ENCODE measurements at regions not wholly inside any gene's neighbourhood (a gene's known extent, or its start where the extent isn't known, plus 50 kb on each side); places are given as distances from the start of the nearest gene placed in this dataset.
"Not testable (repeated sequence)": the region's sequence is repeated elsewhere in the genome, so short reads cannot be mapped to it uniquely, and the experiment has no call there.

DNA sequence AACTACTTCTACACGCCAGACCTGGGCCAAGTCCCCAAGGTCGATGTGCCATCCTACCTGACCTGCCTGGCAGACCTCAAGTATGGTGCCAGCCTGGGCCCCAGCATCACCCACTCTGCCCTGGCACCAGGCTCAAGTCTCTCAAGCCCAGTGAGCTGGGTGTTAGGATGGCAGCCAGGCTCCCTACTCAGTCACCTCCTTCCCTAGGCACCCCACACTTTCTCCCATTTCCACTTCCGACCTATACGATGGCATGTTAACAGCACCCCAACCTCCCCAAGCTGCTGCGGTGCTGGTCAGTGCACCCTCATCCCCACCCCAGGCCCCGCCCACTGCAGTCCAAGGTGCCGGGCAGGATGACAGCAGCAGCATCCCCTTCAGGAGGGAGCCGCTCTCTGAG lies 191.4 kb downstream of the KLRB1 start:
- not testable (repeated sequence) for H3K36me3 ChIP-seq (ENCODE audit: control insufficient read depth, insufficient read depth, low read length); DNase-seq (ENCODE audit: low read depth in 4 of 6, low spot score in 6 of 6); H3K4me3 ChIP-seq (ENCODE audit: low read depth, low read length); H3K27me3 ChIP-seq (ENCODE audit: control insufficient read depth, insufficient read depth, low read length); H3K9me3 ChIP-seq (ENCODE audit: control insufficient read depth, insufficient read depth, low read length); H3K4me1 ChIP-seq (ENCODE audit: control insufficient read depth, insufficient read depth, low read length); H3K27ac ChIP-seq (ENCODE audit: low read depth, low read length)
- WGBS (ENCODE audit: insufficient coverage), result 93% methylated on average over 2 of the region's 8 CpGs

DNA sequence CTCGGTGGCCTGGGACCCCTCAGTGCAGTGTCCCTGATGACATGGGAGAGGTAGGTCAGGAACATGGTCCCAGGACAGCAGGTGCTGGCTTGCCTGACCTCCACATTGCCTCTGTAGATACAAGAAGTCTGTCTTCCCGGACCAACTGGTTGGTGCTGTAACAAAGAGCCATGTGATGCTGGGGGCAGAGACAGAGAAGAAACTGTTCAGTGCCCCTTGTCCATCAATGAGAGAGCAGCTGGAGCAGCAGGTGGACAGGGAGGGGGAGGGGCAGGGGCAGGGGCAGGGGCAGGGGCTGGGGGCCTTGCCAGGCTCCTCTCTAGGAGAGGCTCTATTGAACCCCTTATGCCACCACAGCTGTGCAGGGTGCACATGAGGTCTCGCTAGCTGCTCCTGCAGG lies 191.8 kb downstream of the KLRB1 start:
- H3K4me3 ChIP-seq (ENCODE audit: low read depth, low read length); H3K36me3 ChIP-seq (ENCODE audit: control insufficient read depth, insufficient read depth, low read length); H3K27me3 ChIP-seq (ENCODE audit: control insufficient read depth, insufficient read depth, low read length); H3K4me1 ChIP-seq (ENCODE audit: control insufficient read depth, insufficient read depth, low read length); H3K9me3 ChIP-seq (ENCODE audit: control insufficient read depth, insufficient read depth, low read length); H3K27ac ChIP-seq (ENCODE audit: low read depth, low read length): not testable (repeated sequence)
- no CpG with 5 or more reads among the region's 3 CpGs for WGBS (ENCODE audit: insufficient coverage)
- DNase-seq (ENCODE audit: low read depth in 4 of 6, low spot score in 6 of 6), result peak in 2 of 6 donors; percentile 24 to 49

DNA sequence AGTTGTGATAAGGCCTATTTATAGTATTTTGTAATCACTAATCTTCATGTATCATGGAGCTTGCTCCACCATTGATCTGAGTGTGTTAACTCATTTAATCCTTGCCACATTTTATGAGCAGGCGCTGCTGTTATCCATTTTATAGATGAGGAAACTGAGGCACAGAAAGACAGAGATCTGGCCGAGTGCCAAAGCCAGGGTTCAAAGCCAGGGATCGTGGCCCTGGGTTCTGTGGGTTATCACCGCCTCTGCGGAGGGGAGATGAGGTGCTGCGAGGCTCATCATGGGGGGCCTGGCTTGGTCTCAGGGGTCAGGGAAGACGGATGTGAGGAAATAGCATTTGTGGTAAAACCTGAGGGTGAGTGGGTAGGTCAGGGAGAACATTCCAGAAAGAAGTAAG lies 193.9 kb downstream of the KLRB1 start:
- not testable (repeated sequence) for H3K36me3 ChIP-seq (ENCODE audit: control insufficient read depth, insufficient read depth, low read length); H3K4me1 ChIP-seq (ENCODE audit: control insufficient read depth, insufficient read depth, low read length); H3K4me3 ChIP-seq (ENCODE audit: low read depth, low read length); H3K9me3 ChIP-seq (ENCODE audit: control insufficient read depth, insufficient read depth, low read length); H3K27ac ChIP-seq (ENCODE audit: low read depth, low read length); DNase-seq (ENCODE audit: low read depth in 4 of 6, low spot score in 6 of 6); H3K27me3 ChIP-seq (ENCODE audit: control insufficient read depth, insufficient read depth, low read length)
- WGBS (ENCODE audit: insufficient coverage), result 87% methylated on average over 6 of the region's 7 CpGs

DNA sequence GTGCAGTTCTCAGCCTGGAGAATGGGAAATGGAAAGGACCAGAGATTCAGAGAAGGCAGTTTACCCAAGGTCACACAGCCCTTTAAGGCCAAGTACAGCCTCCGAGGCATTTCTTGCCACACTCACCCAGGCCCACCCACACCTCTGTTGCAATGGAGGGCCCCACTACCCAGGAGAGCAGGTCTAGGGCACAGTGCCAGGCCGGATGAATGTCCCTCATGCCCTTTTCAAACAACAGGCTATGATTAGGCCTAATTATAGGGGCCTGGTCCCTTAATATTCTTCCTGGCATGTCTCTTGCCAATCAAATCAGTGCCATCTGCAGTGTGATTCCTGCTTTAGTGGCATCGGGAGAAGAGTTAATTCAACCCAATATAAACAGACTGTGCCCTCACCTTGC lies 195.3 kb downstream of the KLRB1 start:
- 86% methylated on average over 1 of the region's 3 CpGs for WGBS (ENCODE audit: insufficient coverage)

DNA sequence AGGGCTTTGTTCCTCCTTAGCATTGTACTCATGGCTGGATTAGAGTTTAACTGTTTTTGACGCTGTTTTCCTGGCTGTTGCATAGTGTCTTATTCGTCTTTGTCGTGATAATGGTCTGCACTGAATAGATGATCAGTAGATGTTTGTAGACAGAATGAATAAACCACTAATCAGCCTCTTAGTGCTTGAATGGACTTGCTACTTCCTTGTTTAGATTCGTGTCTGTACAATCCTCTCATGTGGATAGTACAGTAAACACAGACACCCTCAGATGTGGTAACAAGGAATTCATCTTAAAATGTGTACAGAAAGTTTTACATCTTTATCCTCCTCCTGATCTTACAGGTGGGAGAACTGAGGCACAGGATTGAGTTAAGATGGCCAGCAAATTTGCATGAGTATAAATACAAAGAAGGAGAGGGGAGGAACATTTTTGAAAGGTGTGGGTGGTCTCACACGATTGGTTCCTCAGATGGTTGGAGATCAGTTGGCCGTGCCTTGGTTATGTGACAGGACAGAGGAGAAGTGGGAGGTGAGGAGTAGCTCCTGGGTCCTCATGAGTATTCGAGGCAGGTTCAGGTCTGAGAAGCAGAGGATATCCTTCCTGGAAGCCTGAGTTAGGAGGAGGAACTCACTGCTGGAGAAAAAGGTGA lies 196.0 kb downstream of the KLRB1 start:
- WGBS (ENCODE audit: insufficient coverage), result 75% methylated on average over 3 of the region's 7 CpGs
- not testable (repeated sequence) for H3K4me1 ChIP-seq (ENCODE audit: control insufficient read depth, insufficient read depth, low read length); H3K9me3 ChIP-seq (ENCODE audit: control insufficient read depth, insufficient read depth, low read length); H3K27ac ChIP-seq (ENCODE audit: low read depth, low read length); H3K36me3 ChIP-seq (ENCODE audit: control insufficient read depth, insufficient read depth, low read length); H3K27me3 ChIP-seq (ENCODE audit: control insufficient read depth, insufficient read depth, low read length); H3K4me3 ChIP-seq (ENCODE audit: low read depth, low read length)
- peak in 1 of 6 donors; percentile 38 for DNase-seq (ENCODE audit: low read depth in 4 of 6, low spot score in 6 of 6)

More for the DNA sequence above, 195.3 kb downstream of the KLRB1 start:
- not testable (repeated sequence) for H3K27me3 ChIP-seq (ENCODE audit: control insufficient read depth, insufficient read depth, low read length); H3K4me1 ChIP-seq (ENCODE audit: control insufficient read depth, insufficient read depth, low read length); H3K9me3 ChIP-seq (ENCODE audit: control insufficient read depth, insufficient read depth, low read length); H3K36me3 ChIP-seq (ENCODE audit: control insufficient read depth, insufficient read depth, low read length); DNase-seq (ENCODE audit: low read depth in 4 of 6, low spot score in 6 of 6); H3K4me3 ChIP-seq (ENCODE audit: low read depth, low read length); H3K27ac ChIP-seq (ENCODE audit: low read depth, low read length)

DNA sequence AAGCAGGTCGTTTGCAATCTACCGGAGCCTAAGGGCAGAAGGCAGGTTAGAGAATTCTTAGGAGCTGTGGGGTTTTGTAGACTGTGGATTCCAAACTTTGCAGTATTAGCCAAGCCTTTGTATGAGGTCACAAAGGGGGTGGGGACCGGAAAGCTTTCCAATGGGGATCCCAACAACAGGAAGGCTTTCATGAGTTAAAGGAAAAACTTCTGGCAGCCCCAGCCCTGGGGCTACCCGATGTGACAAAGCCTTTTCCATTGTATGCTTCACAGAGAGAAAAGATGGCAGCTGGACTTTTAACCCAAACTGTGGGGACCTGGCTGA lies 199.2 kb upstream of the PZP start:
- 41% methylated on average over 4 of the region's 4 CpGs for WGBS (ENCODE audit: insufficient coverage)
- H3K27me3 ChIP-seq (ENCODE audit: control insufficient read depth, insufficient read depth, low read length); DNase-seq (ENCODE audit: low read depth in 4 of 6, low spot score in 6 of 6); H3K4me3 ChIP-seq (ENCODE audit: low read depth, low read length); H3K4me1 ChIP-seq (ENCODE audit: control insufficient read depth, insufficient read depth, low read length); H3K36me3 ChIP-seq (ENCODE audit: control insufficient read depth, insufficient read depth, low read length); H3K9me3 ChIP-seq (ENCODE audit: control insufficient read depth, insufficient read depth, low read length); H3K27ac ChIP-seq (ENCODE audit: low read depth, low read length): not testable (repeated sequence)

DNA sequence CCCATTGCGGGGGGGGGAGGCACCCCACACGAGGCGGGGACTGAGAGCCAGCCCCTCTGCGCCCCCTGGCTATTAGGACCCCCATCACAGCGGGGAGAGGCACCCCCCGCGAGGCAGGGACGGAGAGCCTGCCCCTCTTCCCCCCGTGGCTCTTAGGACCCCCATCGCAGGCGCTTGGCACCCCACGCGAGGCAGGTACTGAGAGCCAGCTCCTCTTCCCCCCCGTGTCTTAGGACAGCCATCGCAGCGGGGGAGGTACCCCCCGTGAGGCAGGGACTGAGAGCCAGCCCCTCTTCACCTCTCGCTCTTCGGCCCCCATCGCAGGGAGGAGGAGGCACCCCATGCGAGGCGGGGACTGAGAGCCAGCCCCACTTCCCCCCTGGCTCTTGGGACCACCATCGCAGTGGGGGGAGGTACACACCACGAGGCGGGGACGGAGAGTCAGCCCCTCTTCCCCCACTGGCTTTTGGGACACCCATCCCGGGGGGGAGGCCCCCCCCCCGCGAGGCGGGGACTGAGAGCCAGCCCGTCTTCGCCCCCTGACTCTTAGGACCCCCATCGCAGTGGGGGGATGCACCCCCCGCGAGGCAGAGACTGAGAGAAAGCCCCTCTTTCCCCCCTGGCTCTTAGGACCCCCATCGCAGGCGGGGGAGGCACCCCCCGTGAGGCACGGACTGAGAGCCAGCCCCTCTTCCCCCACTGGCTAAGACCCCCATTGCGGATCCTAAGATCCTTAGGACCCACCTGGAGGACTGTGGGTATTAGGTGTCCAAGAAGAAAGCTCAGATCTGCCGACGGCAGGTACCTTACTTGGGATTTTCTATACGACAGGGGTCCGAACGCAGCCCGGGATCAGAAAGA lies 198.6 kb upstream of the PZP start:
- H3K27me3 ChIP-seq (ENCODE audit: control insufficient read depth, insufficient read depth, low read length), result no peaks in the 10 kb centered on the region
- H3K4me1 ChIP-seq (ENCODE audit: control insufficient read depth, insufficient read depth, low read length), result peaks cover 3% of the 10 kb centered on the region
- H3K36me3 ChIP-seq (ENCODE audit: control insufficient read depth, insufficient read depth, low read length), result peaks cover 3% of the 10 kb centered on the region
- peak overlapping the region; percentile 31 for H3K4me3 ChIP-seq (ENCODE audit: low read depth, low read length)
- 76% methylated on average over 15 of the region's 46 CpGs for WGBS (ENCODE audit: insufficient coverage)
- DNase-seq (ENCODE audit: low read depth in 4 of 6, low spot score in 6 of 6), result no peak
- H3K27ac ChIP-seq (ENCODE audit: low read depth, low read length), result no peak overlapping the region
- H3K9me3 ChIP-seq (ENCODE audit: control insufficient read depth, insufficient read depth, low read length), result no peaks in the 10 kb centered on the region

DNA sequence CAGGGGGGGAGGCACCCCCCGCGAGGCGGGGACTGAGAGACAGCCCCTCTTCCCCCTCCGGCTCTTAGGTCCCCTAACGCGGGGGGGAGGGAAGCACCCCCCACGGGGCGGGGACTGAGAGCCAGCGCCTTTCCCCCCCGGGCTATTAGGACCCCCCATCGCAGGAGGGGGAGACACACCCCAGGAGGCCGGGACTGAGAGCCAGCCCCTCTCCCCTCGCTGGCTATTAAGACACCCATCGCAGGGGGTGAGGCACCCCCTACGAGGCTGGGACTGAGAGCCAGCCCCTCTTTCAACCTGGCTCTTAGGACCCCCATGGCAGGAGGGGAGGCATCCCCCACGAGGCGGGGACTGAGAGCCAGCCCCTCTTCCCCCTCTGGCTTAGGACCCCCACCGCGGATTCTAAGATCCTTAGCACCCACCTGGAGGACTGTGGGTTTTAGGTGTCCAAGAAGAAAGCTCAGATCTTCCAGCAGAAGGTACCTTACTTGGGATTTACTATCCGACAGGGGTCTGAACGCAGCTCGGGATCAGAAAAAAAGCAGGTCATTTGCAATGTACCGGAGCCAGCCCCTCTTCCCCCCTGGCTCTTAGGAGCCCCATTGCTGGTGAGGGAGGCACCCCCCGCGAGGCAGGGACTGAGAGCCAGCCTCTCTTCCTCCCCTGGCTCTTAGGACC lies 197.8 kb upstream of the PZP start:
- no peak for DNase-seq (ENCODE audit: low read depth in 4 of 6, low spot score in 6 of 6)
- WGBS (ENCODE audit: insufficient coverage), result 60% methylated on average over 2 of the region's 25 CpGs
- H3K27me3 ChIP-seq (ENCODE audit: control insufficient read depth, insufficient read depth, low read length), result no peaks in the 10 kb centered on the region
- peaks cover 3% of the 10 kb centered on the region for H3K36me3 ChIP-seq (ENCODE audit: control insufficient read depth, insufficient read depth, low read length)
- peaks cover 3% of the 10 kb centered on the region for H3K4me1 ChIP-seq (ENCODE audit: control insufficient read depth, insufficient read depth, low read length)
- H3K27ac ChIP-seq (ENCODE audit: low read depth, low read length), result no peak overlapping the region
- H3K9me3 ChIP-seq (ENCODE audit: control insufficient read depth, insufficient read depth, low read length), result no peaks in the 10 kb centered on the region
- peak overlapping the region; percentile 31 for H3K4me3 ChIP-seq (ENCODE audit: low read depth, low read length)

DNA sequence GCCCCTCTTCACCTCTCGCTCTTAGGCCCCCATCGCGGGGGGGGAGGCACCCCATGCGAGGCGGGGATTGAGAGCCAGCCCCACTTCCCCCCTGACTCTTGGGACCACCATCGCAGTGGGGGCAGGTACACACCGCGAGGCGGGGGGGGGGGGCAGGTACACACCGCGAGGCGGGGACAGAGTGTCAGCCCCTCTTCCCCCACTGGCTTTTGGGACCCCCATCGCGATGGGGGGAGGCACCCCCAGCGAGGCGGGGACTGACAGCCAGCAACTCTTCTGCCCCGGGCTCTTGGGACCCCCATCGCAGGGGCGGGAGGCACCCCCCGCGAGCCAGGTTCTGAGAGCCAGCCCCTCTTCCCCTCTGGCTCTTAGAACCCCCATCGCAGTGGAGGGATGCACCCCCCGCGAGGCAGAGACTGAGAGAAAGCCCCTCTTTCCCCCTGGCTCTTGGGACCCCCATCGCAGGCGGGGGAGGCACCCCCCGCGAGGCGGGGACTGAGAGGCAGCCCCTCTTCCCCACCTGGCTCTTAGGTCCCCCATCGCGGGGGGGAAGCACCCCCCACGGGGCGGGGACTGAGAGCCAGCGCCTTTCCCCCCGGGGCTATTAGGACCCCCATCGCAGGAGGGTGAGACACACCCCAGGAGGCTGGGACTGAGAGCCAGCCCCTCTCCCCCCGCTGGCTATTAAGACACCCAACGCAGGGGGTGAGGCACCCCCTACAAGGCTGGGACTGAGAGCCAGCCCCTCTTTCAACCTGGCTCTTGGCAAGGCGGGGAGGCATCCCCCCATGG lies 196.5 kb upstream of the PZP start:
- Histone ChIP-seq H3K4me1 (ENCODE audit: control insufficient read depth, insufficient read depth, low read length) (peaks cover 3% of the 10 kb centered on the region), H3K9me3 (ENCODE audit: control insufficient read depth, insufficient read depth, low read length) (no peaks in the 10 kb centered on the region), H3K27ac (ENCODE audit: low read depth, low read length) (no peak overlapping the region), H3K4me3 (ENCODE audit: low read depth, low read length) (no peak overlapping the region), H3K27me3 (ENCODE audit: control insufficient read depth, insufficient read depth, low read length) (no peaks in the 10 kb centered on the region), H3K36me3 (ENCODE audit: control insufficient read depth, insufficient read depth, low read length) (peaks cover 3% of the 10 kb centered on the region)
- DNase-seq (ENCODE audit: low read depth in 4 of 6, low spot score in 6 of 6), result no peak
- WGBS (ENCODE audit: insufficient coverage), result 89% methylated on average over 11 of the region's 39 CpGs
